Muscle of back (tissue), 3 donors: ENCODE measurements at regions not wholly inside any gene's neighbourhood (a gene's known extent, or its start where the extent isn't known, plus 50 kb on each side); places are given as distances from the start of the nearest gene placed in this dataset.
"Not testable (repeated sequence)": the region's sequence is repeated elsewhere in the genome, so short reads cannot be mapped to it uniquely, and the experiment has no call there.

Source experiments
- DNase-seq, 3 donors: peaks; one replicate each; pipeline versions ENCODE4 v3.0.0 to v3.0.0-alpha.2; 2013

DNA sequence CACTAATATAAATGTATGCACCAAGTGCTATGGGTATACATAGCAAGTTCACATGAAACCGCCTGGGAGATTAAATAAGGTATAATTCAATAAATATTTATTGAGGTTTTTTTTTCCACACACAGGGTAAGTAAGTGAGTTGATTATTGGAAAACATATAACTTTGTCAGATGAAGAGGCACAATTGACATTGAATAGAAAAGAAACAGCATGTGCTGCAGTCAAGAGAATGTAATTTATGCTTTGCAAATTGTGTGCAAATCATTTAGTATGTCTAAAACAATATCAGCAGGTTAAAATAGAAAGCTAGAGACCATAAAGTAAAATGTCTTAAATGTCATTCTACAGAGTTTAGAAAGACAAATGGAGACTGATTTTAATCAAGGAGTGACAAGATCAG is 560.0 kb downstream of the AMY1C start:
- DNase-seq = no peak

DNA sequence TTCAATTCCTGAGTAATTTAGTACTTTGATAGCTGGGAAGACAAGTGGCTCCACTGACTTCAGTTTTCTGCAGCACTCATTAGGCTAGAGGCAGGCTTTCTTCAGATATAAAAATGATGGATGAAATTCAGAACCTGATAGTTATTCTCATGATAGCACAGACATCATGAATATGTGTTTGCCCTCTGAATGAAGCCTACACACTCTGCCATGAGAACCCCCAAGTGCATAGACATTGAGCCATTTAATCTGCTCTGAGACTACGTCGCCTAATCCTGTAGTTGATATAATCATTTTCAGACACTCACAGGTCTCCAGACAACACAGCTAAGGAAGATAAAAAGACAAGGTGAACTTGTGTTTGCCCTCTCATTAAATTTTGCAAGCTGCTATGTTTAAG is 566.1 kb downstream of the AMY1C start:
- no peak for DNase-seq

DNA sequence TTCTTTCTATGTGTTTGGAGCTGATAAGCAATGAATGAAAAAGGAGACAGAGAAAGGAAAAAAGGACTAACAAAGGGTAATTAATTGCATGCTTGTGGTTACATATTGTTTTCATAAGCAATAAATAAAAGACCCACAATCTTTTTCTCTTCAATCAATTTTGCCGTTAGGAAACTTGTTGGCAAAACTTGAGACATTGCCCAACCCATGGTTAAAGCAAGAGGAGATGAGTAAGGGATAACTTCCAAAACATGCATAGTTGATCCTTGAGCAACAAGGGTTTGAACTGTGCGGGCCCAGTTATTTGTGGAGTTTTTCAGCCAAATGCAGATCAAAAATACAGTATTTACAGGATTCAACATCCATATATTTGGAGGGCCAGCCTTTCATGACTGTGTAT is 572.4 kb downstream of the AMY1C start:
- DNase-seq = no peak

DNA sequence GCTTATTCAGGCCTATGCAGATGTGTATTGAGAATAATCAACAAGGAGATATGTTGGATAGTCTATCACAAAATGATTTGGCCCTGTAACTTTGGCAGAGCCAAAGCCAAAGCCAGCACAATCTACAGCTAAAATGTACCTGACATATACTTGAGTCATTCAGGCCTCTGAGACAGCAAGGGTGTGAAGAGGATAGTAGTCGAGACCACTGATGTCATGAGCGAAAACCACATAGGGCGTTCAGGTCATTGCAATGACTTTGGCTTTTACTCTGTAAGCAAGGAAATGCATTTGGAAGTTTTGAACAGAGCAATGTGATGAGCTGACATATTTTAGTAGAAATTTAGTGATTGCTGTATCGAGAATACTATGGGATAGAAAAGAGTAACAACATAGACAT is 579.6 kb downstream of the AMY1C start:
- DNase-seq = no peak

DNA sequence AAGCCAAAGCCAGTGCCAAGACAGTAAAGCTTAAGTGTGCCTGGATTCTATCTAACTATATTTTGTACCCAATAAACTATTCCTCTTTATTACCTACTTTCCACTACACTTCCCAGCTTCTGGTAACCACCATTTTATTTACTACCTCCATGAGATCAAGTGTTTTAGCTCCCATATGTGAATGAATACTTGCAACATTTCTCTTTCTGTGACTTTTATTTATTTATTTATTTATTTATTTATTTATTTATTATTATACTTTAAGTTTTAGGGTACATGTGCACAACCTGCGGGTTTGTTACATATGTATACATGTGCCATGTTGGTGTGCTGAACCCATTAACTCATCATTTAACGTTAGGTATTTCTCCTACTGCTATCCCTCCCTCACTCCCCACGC is 582.1 kb downstream of the AMY1C start:
- DNase-seq = no peak

DNA sequence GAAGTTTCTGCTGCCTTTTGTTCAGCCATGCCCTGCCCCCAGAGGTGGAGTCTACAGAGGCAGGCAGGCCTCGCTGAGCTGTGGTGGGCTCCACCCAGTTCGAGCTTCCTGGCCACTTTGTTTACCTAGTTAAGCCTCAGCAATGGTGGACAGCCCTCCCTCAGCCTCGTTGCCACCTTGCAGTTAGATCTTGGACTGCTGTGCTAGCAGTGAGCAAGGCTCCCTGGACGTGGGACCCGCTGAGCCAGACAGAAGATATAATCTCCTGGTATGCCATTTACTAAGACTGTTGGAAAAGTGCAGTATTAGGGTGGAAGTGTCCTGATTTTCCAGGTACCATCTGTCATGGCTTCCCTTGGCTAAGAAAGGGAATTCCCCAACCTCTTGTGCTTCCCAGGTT is 588.2 kb downstream of the AMY1C start:
- not testable (repeated sequence) for DNase-seq

DNA sequence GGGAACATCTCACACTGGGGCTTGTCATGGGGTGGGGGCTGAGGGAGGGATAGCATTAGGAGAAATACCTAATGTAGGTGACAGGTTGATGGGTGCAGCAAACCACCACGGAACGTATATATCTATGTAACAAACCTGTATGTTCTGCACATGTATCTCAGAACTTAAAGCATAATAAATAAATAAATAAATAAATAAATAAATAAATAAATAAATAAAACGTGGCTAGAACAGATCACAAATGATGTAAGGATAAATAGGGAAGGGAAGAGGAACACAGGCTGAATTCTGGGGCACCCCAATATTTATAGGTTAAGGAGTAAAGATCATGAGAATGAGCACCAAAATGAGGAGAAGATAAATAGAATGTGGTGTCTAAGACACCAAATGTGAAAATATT is 592.2 kb downstream of the AMY1C start:
- DNase-seq = no peak

DNA sequence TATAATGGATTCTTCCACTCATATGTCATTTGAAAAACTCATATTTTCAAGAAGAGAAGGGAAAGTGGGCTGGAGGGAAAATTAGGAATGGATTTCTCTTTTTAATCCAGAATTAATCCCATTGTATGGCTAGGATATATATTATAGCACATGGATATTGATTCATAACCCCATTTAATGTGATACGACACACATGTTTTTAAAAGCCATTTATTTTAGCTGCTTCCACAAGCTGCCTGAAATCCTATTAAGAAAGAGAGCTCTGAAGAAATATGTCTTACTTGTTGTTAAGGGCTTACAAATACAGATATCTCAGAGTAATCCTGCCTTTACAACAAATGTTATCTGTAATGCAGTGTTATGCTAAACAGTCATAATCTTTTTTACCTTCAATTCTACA is 598.6 kb downstream of the AMY1C start:
- DNase-seq = no peak

DNA sequence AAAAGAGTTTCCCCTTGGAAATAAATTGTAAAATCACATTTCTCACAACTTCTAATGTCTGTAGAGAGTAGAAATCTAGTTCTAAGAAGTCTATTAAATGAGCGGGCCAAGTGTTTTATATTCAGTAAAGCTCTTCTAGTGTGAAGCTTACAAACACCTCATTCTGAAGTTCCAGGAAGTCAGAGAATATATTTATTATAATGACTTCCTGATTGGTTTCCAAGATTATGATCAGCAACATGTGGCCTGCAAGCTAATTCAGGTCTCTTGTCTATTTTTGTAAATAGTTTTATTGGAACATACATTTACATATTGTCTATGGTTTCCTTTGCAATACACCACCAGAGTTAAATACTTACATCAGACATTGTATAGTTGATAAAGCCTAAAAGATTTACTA is 603.9 kb downstream of the AMY1C start:
- no peak for DNase-seq

DNA sequence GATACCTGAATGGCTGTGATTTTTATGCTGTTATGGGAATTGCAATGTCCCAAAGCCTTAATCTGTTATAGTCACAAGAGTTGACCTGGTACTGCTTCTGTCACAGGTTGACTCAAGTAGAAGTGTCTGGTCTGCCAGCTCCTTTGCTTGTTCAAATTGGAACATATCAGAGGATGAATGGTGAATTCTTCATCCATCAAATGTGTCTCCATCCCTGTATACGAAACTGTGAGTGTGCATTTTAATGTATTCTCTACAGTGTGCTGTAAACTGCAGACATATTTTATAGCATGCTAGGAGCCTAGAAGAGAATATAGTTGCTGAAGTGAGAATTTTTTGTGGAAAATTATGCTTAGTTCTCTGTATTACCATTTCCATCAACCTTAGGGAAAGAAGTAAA is 608.4 kb downstream of the AMY1C start:
- no peak for DNase-seq

DNA sequence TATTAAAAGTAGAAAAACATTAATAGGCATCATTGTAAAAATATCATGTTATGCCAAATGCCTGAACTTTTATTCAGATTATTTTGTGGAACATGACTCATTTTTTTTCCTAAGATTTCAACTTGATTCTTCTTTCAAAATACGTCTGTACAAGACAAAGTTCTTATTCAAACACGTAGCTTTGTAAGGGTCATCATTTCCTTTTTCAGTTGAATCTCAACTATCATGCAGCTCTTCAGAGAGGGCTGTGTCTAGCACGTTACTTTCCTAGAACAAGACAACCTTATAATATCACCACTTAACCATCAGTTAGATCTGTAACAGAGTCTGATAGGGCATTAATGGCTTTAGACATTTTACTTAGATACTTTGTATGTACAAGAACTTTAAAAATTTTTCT is 608.9 kb downstream of the AMY1C start:
- DNase-seq = no peak

DNA sequence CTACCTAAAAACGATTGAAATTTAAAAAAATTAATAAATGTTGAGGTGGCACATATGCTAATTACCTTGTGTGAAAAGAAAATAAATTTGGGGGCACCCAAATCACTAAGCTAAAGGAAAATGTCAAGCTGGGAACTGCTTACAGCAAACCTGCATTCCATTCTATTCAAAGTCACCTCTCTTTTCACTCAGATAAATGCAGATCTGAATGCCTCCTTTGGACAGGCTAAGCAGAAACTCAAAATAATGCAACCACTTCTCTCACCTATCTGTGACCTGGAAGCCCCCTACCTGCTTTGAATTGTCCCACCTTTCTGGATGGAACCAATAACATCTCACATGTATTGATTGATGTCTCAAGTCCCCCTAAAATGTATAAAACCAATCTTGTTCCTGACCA is 628.7 kb downstream of the AMY1C start:
- DNase-seq = no peak

DNA sequence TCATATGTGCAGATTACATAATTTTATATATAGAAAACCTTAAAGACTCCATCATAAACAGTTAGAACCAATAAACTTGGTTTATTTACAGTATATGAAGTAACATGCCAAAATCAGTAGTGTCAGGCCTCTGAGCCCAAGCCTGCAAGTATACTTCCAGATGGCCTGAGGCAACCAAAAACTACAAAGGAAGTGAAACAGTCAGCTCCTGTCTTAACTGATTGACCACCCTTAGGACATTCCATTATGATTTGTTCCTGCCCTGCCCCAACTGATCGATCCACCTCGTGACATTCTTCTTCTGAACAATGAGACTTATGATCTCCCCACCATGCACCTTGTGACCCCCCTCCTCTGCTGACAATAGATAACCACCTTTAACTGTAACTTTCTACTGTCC is 630.3 kb downstream of the AMY1C start:
- DNase-seq = no peak

DNA sequence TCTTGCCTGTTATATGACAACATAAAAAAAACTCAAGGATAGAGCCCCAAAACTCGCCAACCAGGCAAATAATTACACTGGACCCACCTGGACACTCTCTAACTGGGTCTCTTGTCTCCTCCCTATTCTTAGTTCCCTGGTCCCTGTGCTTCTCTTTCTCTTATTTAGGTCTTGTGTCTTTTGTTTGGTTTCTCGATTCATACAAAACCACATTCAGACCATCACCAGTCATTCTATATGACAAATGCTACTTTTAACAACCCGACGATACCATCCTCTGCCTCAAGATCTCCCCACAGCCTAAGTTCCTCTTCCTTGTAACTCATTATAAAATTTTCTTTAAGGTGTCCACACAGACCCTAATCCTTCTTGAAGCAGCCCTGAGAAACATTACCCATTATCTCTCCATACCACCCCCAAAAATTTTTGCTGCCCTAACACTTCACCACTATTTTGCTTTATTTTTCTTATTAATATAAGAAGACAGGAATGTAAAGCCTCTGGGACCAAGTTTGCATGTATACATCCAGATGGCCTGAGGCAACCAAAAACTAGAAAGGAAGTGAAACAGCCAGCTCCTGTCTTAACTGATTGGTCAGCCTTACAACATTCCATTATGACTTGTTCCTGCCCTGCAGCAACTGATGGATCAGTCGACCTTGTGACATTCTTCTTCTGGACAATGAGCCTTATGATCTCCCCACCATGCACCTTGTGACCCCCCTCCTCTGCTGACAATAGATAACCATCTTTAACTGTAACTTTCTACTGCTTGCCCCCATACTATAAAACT is 638.2 kb downstream of the AMY1C start:
- DNase-seq = no peak

DNA sequence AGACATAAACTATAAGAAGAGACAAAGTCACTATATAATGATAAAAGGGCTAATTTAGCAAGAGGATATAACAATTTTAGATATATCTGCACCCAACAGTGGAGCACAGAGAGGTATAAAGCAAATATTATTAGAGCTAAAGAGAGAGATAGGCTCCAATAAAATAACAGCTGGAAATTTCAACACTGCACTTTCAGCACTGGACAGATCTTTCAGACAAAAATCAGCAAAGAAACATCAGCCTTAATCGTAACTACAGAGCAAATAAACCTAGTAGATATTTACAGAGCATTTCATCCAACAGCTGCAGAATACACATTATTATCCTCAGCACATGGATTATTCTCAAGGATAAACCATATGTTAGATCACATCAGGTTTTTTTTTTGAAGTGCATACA is 642.9 kb downstream of the AMY1C start:
- DNase-seq = no peak

DNA sequence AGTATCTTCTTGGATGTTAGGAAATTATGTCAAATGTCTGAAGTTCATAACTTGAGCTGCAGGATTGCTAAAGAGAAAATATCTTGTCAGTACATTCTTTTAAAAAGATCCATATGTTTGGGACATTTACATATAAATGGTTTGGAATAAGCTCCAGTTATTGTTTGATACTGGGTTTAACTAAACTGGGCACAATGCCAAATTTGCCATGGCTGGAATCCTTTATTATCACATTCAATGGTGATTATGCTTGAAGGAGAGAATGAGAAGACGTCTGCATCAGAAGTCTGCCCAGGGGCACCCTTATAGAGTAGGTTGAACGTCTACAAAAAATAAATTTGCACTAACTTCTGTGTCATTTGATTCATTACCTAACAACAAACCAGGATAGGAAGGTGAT is 652.5 kb downstream of the AMY1C start:
- DNase-seq = no peak

DNA sequence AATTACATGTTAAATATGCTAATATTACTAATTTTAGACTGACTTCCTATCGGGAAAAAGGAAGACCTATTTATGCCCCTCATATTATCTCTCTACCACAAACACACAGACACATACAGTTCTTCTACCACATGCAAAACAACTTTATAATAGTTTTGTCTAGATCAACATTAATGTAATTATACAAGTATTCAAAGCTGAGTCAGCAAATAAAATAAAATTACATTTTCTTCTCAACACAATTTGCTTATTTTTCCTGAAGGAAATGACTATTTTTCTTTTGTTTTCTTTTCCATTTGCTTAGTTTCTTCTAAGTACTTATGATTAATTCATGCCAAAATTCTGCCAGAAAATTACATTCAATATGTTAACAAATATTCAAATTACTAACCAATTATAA is 654.2 kb downstream of the AMY1C start:
- DNase-seq = no peak

DNA sequence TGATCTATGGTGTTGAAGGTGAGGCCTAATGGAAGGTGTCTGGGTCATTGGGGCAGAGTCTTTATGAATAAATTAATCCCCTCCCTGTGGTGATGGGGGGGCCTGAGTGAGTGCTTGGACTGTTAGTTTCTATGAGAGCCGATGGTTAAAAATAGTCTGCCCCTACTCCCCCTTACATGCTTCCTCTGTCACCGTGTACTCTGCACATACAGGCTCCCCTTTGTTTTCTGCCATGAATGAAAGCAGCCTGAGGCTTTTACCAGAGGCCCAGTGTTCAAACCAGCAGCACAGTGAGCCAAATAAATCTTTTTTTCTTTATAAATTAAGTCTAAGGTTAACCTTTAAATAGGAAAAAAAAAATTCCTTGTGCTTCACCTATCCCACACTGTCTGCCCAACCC is 657.0 kb downstream of the AMY1C start:
- DNase-seq = no peak

DNA sequence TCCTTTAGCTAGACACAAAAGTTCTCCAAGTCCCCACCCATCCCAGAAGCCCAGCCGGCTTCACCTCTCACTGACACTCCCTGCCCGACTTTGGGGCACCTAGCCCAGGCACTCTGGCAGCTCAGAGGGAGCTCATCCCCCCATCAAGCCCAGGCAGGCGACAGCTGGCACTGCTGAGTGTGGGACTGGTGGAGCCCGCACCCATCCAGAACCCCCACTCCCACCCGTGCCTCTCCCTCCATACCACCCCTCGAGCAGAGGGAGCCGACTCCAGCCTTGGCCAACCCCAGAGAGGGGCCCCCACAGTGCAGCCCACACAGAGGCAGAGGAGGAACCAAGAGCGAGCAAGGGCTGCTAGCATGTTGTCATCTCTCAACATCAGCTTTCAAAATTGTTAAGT is 658.6 kb downstream of the AMY1C start:
- no peak for DNase-seq

DNA sequence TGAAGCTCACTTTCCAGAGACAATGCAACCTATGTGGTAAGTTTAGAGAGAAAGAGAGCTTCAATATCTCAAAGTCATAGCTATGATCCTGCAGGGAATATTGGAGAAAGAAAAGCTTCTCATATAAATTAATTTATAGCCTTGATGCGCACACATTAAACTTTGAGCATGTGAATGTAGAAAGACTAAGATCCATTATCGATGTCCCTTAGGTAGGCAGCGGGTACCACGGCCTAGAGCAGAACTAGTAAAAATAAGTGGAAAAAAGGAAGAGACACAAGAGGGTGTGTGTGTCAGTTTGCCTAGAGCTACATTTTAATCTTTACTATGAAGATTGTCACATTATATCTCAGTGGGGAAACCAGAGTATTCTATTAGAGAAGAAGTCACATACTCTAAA is 685.6 kb downstream of the AMY1C start:
- no peak for DNase-seq

DNA sequence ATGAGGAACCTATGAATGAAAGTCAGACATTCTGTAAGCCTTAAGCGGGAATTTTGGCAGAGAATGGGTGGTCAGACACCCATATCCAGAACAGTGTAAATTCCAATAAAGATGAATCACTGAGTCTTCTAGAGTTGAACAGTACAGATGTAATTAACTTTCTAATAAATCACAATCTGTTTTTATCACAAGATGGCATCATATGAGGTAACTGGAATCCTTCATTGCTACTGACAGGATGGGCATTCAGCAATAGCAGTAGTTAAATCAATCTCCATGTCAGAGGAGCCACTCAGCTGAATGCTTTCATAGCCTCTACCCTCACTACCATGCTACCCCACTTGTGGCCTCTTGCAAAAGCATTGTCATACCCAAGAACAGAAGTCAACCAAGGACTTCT is 690.3 kb downstream of the AMY1C start:
- DNase-seq = no peak

DNA sequence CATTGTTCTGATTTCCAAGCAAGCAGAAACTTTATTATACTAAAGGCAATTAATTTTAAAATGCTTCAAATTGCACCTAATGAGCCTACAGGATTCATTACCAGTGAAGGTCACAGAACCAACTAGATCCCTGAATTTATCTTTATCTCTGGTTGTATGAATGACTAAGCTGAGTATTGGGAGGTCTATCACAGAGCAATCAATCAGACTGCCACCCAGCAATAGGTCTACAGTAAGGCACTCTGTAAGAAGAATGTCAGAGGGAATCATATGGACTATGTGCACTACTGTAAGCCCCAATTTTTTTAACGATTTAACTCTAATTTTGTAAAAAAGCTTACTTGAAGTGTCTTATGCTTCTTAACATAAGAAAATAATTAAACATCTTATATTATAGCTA is 707.0 kb downstream of the AMY1C start:
- no peak for DNase-seq

DNA sequence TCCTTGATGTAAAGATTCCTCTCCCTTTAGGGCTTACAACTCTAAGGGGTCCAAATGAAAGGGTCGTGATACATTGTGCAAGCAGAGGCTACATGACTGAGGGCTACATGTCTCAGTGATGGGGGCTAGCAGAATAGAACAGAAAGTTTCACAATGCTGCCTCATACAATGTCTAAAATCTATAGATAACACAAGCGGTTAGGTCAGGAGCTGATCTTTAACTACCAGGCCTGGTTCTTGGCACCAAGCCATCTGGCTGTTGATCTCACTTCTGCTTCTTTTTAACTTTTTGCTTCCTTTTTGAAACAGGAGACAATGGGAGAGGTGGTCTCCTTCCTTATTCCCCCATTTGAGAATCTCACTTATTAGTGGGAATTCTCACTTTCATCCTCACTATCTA is 710.2 kb downstream of the AMY1C start:
- DNase-seq = no peak

DNA sequence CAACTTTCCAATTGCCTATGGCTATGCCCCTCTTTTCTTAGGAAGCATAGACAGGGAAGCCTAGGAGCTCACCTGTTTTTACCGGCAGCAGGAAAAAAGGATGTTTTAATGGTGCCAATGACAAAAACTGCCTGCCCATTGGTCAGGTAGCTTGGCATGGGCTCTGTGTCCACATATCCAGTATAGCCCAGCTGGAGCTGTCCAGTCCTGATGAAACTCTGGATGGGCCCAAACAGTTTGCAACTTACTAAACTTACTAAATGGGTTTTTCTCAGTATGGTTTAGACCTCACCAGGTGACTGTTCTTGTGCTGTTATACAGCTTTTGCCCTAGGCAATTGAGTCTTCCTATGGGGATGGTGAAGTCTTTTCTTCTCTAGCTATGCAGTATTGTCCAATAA is 711.2 kb downstream of the AMY1C start:
- DNase-seq = no peak
